NCI-H1436 (cell line): ENCODE measurements at regions not wholly inside any gene's neighbourhood (a gene's known extent, or its start where the extent isn't known, plus 50 kb on each side); places are given as distances from the start of the nearest gene placed in this dataset.

ENCODE experiments used
- DNase-seq: peaks from one replicate; lab custom pipeline; 2025; lab: John Stamatoyannopoulos, UW

DNA sequence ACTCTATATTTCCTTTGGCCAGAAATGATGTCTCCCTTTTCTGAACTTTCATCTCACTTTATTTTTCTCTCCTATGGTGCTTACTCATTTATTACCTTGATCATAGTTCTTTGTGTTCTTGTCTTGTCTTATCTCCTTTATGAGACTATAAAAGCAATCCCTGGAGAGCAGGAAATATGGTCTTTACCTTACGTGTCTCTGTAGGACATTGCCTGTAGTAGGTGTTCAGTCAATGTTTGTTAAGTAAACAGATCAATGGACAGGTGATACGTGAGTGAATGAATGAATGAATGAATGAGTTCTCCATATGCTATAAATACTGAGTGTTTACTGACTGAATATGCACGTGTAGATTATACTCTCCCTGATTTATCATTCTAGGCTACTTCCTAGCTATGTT, 193.7 kb upstream of the HMGA2 start:
- no peak for DNase-seq

DNA sequence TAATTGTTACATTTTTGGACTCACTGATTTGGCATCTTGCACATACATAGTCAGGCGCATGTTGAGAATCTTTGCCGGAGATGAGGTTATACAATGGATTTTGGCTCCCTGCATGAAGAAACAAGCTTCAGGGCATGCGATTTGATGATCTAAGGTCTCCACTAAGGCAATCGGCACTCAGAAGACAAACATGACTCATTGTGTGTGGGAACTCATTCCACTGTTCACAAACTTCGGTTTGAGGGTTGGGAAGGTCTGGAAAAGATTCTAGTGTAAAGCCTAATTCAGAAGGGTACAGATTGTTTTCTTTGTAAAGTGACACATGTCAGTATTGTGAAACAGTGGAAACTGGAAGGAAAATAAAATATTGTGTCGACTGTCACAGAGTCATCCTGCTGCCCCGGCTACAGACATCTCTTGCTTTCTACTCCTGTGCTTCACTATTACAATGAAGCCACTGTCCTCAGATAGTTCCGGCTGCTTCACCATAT, 192.6 kb upstream of the HMGA2 start:
- no peak for DNase-seq

DNA sequence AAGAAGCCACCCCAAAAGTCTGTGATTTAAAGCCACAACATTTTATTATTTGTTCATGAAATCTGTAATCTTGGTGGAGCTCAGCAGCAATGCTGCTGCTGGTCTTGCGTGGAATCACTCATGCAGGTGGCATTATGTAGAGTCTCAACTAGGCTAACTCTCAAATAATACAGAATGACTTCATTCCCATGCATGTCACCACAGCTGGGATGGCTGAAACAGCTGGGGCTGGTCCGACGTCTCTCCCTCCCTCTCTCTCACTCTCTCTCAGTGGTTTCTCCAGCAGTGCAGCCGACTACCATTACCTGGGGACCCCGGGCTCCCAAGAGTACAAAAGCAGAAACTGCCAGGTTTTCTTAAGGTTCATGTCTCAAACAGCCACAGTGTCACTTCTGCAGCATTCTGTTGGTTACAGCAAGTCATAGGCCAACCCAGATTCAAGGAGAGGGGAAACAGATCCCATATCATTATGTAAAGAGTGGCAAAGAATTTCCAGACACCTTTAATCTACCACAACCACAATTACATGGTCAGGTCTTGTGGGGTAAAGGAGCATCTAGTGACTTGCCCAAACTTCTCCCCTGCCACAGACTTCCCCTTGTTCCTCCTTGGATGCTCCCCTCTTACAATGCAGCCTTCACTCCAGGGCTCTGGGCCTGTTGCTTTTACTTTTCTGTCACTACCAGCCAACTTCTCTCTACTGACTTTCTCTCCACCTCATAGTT, 192.0 kb upstream of the HMGA2 start:
- no peak for DNase-seq

GRCh38 chr12:65634061-65634460, 190.2 kb upstream of the HMGA2 start:
- no peak for DNase-seq

DNA sequence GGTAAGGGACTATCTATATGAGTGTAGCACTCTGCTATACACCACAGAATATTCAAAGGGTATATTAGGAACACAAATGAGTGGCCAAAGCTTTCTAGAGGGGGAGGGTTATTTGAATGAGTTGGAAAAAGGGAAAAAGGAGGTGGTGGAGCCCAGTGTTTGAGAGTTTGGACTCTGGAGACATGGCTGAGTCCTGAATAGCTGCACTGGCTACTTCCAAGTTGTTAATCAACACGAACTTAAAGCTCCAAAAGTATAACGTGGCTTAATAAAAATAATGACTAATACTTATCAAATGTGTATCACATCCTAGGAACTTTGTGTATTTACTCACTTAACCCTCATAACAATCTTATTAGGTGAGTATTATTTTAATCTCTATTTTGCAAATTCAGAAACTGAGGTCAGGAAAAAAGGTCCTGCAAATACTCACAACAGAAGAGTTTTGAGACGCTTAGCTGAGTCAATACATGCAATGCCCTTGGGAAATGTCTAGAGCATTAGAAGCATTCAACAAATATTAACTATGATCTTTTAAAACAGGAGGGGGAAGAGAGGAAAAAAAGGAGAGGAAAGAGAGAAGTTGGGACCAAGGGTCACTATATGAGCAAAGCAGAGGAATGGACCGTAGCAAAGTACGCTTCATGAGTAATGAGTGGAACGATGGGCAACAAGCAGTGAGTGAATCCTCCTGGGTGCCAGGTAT, 189.5 kb upstream of the HMGA2 start:
- DNase-seq = no peak

DNA sequence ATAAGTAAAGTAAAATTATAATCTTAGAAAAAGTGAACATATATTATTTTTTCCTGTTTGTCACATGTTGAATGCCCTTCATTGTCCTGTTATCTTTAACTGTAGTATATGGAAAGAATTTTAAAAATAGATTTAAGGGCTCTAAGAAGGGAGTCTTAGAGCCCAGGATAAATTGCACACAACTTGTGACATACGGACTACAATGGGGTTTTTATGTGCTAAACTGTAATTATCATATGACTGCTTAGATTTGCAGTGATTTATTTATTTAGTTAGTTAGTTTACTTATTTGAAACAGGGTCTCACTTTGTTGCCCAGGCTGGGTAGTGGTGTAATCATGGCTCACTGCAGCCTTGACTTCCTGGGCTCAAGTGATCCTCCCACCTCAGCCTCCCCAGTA, 187.8 kb upstream of the HMGA2 start:
- no peak for DNase-seq

DNA sequence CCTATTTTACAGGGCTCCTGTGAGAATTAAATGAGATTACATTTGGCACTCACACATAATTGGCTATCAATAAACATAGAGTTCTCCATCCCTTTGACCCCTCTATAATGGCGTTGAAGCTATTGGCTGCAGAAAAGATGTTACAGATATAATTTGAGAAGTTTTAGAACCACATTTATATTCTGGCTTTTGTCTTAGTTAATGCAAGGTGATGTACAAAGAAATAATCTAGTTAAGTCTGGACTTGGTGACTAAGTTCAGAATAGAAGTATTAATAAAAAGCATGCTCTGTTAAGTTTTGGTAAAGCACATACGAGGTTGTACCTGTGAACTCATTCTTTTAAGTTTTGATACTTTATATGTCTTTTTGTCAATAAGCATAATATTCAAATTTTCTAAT, 187.1 kb upstream of the HMGA2 start:
- DNase-seq = no peak

DNA sequence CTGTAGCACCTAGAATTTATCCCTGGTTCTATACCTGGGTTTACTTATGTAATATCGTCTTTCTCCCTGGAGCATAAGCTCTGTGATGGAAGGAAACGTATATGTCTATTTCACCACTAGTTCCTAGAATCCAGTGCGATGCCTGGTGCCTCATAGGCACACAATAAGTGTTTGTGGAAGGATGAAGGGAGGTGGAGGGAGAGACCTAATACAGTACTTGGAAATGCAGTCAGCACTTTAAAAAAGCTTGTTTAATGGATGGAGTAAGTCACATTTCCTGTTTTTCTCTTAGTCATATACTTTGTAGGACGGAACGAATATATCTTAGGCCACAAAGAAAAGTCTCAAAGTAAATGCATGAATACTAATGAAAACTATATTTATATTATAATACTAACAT, 186.5 kb upstream of the HMGA2 start:
- no peak for DNase-seq

DNA sequence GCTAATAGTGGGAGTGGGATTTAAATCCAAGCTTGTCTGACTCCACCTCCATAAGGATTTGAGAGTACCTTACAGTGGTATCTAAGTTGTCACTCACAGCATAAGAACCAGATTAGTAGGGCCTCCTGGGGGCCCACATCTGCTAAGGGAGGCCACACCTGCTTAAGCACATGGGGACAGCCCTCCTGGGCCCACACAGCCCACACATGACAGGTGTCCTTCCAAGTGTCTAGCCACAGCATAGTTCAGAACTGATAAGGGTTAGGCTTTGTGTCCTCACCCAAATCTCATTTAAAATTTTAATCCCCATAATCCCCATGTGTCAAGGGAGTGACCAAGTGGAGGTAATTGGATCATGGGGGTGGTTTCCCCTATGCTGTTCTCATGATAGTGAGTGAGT, 186.0 kb upstream of the HMGA2 start:
- DNase-seq = no peak

- DNase-seq = no peak
These were observed 183.8 kb upstream of the HMGA2 start for GRCh38 chr12:65640489-65640901.

DNA sequence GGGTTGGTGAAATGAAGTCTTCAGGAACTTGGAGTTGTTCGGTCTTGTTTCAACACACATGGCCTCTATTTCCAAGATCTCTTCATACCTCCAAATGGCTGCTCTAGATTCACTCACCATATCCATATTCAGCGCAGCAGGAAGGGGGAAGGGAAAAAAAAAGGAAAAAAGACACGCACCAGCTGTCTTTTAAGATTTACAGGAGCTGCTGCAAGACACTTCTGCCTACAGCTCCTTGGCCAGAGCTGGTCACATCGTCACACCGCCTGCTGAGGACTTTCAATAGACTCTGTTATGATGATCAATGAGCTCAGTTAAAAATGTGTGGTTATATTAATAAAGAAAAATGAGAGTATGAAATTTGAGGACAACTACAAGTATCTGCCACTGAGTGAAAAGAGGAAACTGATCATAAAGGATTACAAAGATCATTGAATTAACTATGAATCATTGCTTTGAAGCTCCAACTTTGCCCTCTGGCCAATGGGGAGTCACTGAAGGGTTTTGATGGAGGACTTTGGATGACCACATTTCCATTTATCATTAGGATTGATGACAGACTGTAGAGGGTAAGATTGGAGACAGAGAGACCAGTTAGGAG, 182.1 kb upstream of the HMGA2 start:
- no peak for DNase-seq

- no peak for DNase-seq
These were observed 181.1 kb upstream of the HMGA2 start for GRCh38 chr12:65643171-65643570.

- no peak for DNase-seq
These were observed 180.5 kb upstream of the HMGA2 start for GRCh38 chr12:65643595-65644386.

GRCh38 chr12:65646127-65646643, 178.1 kb upstream of the HMGA2 start:
- DNase-seq = no peak

DNA sequence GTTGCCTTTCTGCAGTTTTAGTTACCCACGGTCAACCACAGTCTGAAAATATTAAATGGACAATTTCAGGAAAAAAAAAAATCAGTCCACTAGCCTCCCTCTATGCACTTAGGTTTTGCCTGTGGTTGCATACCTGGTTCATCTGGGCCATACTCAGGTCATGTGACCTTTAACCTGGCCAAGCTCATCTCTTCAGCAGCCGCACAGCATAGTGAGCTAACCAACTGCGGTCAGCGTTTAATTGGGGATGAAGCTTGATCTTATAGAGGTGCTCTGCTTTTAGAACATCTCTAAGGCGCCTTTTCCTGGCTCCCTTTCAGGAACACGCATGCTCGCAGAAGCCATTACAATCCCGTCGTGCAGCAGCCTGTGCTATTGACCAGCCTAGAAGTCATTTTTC, 177.2 kb upstream of the HMGA2 start:
- no peak for DNase-seq

DNA sequence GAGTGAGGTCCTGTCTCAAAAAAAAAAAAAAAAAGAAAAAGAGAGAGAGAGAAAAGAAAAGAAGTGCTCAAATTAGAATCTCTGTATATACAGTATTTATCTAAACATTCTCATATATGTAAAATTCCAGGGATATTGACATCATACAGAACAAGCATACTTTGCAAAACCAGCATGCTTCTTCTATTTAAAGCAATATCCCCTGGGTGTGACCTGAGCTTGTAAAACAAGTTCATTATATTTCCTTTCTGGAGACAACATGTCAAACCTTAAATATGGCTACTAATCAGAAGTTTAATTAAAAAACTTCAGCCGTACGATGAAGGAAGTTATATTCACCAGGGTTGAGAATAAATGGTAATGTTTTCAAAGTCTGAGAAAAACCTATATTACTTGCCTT, 175.8 kb upstream of the HMGA2 start:
- no peak for DNase-seq

DNA sequence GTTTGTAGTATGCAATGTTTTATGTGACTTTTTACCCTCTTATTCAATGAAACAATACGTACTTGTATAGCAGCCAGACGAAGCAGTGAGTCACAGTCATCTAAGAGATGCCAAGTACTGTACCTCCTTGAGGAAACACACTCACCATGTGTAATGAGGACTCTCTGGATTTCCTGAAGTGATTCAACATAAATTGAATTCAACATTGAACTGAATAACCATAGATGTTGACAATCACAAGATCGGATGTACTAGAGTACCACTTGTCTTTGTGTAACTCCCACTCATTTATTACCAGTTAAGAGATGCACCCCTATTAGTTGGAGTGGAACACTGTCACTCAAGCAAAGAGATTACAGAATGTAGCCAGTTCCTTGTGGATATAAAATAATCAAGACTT, 175.2 kb upstream of the HMGA2 start:
- DNase-seq = no peak

- no peak for DNase-seq
These were observed 173.2 kb upstream of the HMGA2 start for GRCh38 chr12:65651060-65651459.

DNA sequence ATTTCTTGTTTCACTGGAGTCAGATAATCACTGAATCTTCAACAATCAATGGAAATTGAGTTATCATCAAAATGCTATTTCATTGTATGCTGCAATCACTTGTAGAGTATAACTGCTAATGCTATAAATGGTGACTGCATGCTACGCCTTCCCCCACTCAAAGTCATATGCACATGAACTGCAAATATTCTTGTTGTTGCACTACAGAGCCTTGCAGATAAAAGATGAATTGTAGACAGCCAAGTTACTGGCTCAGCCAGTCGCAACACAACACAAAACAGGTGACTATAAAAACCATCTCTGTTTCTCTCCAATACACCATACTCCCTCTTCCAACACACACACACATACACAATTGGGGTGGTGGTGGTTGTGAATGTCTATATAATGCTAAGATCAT, 171.0 kb upstream of the HMGA2 start:
- DNase-seq = no peak

GRCh38 chr12:65653946-65654629, 170.2 kb upstream of the HMGA2 start:
- no peak for DNase-seq

GRCh38 chr12:65655074-65655493, 169.2 kb upstream of the HMGA2 start:
- DNase-seq = no peak
